AG10803 (cell line): ENCODE measurements at regions not wholly inside any gene's neighbourhood (a gene's known extent, or its start where the extent isn't known, plus 50 kb on each side); places are given as distances from the start of the nearest gene placed in this dataset.
"Not testable (repeated sequence)": the region's sequence is repeated elsewhere in the genome, so short reads cannot be mapped to it uniquely, and the experiment has no call there.

ENCODE experiments used
- DNase-seq: peaks from one replicate; pipeline ENCODE4 v3.0.0; 2010; ENCODE audit warnings: low read depth
- H3K4me3 ChIP-seq: 2 replicates; pipeline ENCODE4 v1.5.1; 2011; ENCODE audit warnings: mild to moderate bottlenecking, low read length, control low read depth
- CTCF ChIP-seq: conservative IDR thresholded peaks from 2 replicates; pipeline ENCODE4 v1.5.1; 2011; ENCODE audit warnings: mild to moderate bottlenecking, low read length, control low read depth, inconsistent platforms

- no peak for DNase-seq
- TF ChIP-seq CTCF: no peak
Measured at GRCh38 chr2:94622113-94622618, 249.1 kb upstream of the TEKT4 start.

GRCh38 chr2:94628953-94629352 lies 242.3 kb upstream of the TEKT4 start:
- DNase-seq, H3K4me3 ChIP-seq: not testable (repeated sequence)

More at GRCh38 chr2:94622113-94622618, 249.1 kb upstream of the TEKT4 start:
- no peak overlapping the region for H3K4me3 ChIP-seq

- not testable (repeated sequence) for DNase-seq, H3K4me3 ChIP-seq
Measured at GRCh38 chr2:94641397-94641796, 229.8 kb upstream of the TEKT4 start.

- not testable (repeated sequence) for H3K4me3 ChIP-seq, DNase-seq
Measured at GRCh38 chr2:94652131-94652530, 219.1 kb upstream of the TEKT4 start.

- not testable (repeated sequence) for DNase-seq, H3K4me3 ChIP-seq
Measured at GRCh38 chr2:94669858-94670257, 201.4 kb upstream of the TEKT4 start.

GRCh38 chr2:94694236-94694635 lies 177.0 kb upstream of the TEKT4 start:
- not testable (repeated sequence) for H3K4me3 ChIP-seq, DNase-seq

- DNase-seq, H3K4me3 ChIP-seq: not testable (repeated sequence)
Measured at GRCh38 chr2:94708982-94709381, 162.2 kb upstream of the TEKT4 start.

GRCh38 chr2:94725543-94725942 lies 145.7 kb upstream of the TEKT4 start:
- no peak for DNase-seq
- TF ChIP-seq CTCF: no peak
- no peak overlapping the region for H3K4me3 ChIP-seq

- not testable (repeated sequence) for DNase-seq, H3K4me3 ChIP-seq
Measured at GRCh38 chr2:94735536-94735935, 135.7 kb upstream of the TEKT4 start.

GRCh38 chr2:94737145-94737544 lies 134.1 kb upstream of the TEKT4 start:
- H3K4me3 ChIP-seq, DNase-seq: not testable (repeated sequence)

- H3K4me3 ChIP-seq, DNase-seq: not testable (repeated sequence)
Measured at GRCh38 chr2:94737736-94738342, 133.4 kb upstream of the TEKT4 start.

- no peak overlapping the region for H3K4me3 ChIP-seq
- DNase-seq: no peak
- no peak for TF ChIP-seq CTCF
Measured at GRCh38 chr2:94753466-94753998, 117.7 kb upstream of the TEKT4 start.
